ENCODE measurements at regions not wholly inside any gene's neighbourhood (a gene's known extent, or its start where the extent isn't known, plus 50 kb on each side); places are given as distances from the start of the nearest gene placed in this dataset.

DNA sequence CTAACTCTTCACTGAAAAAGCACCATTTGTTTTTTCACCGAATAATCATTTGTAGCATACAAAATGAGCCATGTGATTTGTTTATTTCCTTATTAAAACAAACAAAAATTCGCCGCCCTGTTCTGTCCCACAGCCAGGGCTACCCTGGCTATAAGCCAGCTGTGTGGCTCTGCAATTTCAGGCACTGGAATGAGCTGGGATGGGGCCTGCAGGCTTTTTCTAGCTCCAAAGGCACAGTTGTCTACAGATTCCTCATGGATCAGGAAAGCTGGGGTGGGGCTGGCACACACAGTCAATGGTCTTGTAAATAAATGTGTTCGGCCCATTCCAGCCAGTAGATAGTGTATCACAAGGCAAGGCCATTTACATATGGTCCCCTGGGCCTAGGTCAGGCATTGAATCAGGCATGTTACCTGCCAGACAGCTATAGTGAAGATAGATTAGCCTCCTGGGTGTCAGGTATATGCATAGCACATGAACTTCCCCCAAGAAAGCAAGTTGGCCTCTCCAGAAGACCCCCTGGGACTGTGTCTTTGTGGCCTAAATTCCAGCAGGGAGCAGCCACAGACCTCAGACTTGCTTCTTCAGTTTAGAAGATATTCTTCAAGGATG is 608.9 kb downstream of the MAFB start:
- FAIRE-seq: no peak
- TF ChIP-seq, protein P1, sequence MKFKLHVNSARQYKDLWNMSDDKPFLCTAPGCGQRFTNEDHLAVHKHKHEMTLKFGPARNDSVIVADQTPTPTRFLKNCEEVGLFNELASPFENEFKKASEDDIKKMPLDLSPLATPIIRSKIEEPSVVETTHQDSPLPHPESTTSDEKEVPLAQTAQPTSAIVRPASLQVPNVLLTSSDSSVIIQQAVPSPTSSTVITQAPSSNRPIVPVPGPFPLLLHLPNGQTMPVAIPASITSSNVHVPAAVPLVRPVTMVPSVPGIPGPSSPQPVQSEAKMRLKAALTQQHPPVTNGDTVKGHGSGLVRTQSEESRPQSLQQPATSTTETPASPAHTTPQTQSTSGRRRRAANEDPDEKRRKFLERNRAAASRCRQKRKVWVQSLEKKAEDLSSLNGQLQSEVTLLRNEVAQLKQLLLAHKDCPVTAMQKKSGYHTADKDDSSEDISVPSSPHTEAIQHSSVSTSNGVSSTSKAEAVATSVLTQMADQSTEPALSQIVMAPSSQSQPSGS (IDR thresholded peaks at IDR 0.05; ENCODE audit: low read length): no peak
- TF ChIP-seq CHD2 (IDR thresholded peaks at IDR 0.05; ENCODE audit: low read length): no peak
- TF ChIP-seq TCF12 (IDR thresholded peaks at IDR 0.05; ENCODE audit: low read depth, low read length): no peak
- TF ChIP-seq, protein P2, sequence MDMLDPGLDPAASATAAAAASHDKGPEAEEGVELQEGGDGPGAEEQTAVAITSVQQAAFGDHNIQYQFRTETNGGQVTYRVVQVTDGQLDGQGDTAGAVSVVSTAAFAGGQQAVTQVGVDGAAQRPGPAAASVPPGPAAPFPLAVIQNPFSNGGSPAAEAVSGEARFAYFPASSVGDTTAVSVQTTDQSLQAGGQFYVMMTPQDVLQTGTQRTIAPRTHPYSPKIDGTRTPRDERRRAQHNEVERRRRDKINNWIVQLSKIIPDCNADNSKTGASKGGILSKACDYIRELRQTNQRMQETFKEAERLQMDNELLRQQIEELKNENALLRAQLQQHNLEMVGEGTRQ (IDR thresholded peaks at IDR 0.05; ENCODE audit: low read length): no peak
- TF ChIP-seq JUN (IDR thresholded peaks at IDR 0.05; ENCODE audit: low read depth, low read length): no peak
- no peak for TF ChIP-seq TBP (IDR thresholded peaks at IDR 0.05; ENCODE audit: low read depth, low read length)
- no peak for TF ChIP-seq SP1 (IDR thresholded peaks at IDR 0.05; ENCODE audit: low read depth, low read length)
- no peak for TF ChIP-seq HDAC2 (IDR thresholded peaks at IDR 0.05; ENCODE audit: borderline replicate concordance in 1 of 2, low read depth in 2 of 2, low read length in 2 of 2)
- peak; percentile 14 to 36; a peak in 3 of 4 replicates for TF ChIP-seq RAD21 (IDR thresholded peaks at IDR 0.05 in 1 of 2, conservative IDR thresholded peaks at IDR 0.05 in 1 of 2; ENCODE audit: low read depth in 2 of 2, low read length in 2 of 2)
- no peak for TF ChIP-seq RXRA (IDR thresholded peaks at IDR 0.05; ENCODE audit: insufficient read depth, low read depth, low read length)
- TF ChIP-seq TEAD4 (IDR thresholded peaks at IDR 0.05; ENCODE audit: low read depth, low read length): peak; percentile 28; the same call in 1 of the 2 replicates

More for the DNA sequence above, 608.9 kb downstream of the MAFB start:
- Histone ChIP-seq H3K18ac (ENCODE audit: extremely low read depth, low read length) (no peak overlapping the region), H2BK15ac (ENCODE audit: low read length) (no peak overlapping the region), H2AK5ac (ENCODE audit: low read depth, low read length) (no peak overlapping the region), H3K4me1 (replicated peaks in 1 of 4; ENCODE audit: control insufficient read depth in 3 of 4, insufficient read depth in 4 of 4, low read length in 3 of 4) (peaks cover 0 to 7% (median 0%) of the 10 kb centered on the region in 4 experiments; a peak in 2 of 7 replicates), H3K9ac (replicated peaks in 1 of 4; ENCODE audit: extremely low read depth in 1 of 4, low read depth in 3 of 4, low read length in 3 of 4) (no peak overlapping the region), H2BK12ac (ENCODE audit: low read depth, low read length) (no peak overlapping the region), H4K20me1 (replicated peaks in 1 of 2; ENCODE audit: control insufficient read depth in 1 of 2, insufficient read depth in 2 of 2, low read length in 2 of 2) (no peaks in the 10 kb centered on the region), H4K91ac (replicated peaks; ENCODE audit: insufficient read length, low read length) (no peak overlapping the region), H3K14ac (ENCODE audit: insufficient read length) (no peak overlapping the region), H3K4me2 (ENCODE audit: insufficient read depth in 1 of 2, low read depth in 2 of 2, low read length in 2 of 2) (no peak overlapping the region), H2BK20ac (ENCODE audit: low read length) (no peak overlapping the region), H2BK120ac (replicated peaks; ENCODE audit: low read depth, low read length) (no peak overlapping the region), H3K4ac (replicated peaks; ENCODE audit: insufficient read length, low read depth, low read length) (no peak overlapping the region), H3K23me2 (ENCODE audit: low read depth, low read length) (no peaks in the 10 kb centered on the region), H3K9me3 (ENCODE audit: insufficient read depth in 2 of 2, low read depth in 1 of 2, low read length in 1 of 2) (no peaks in the 10 kb centered on the region), H3K79me1 (ENCODE audit: low read depth, low read length) (no peaks in the 10 kb centered on the region), H2AFZ (ENCODE audit: low read length) (no peak overlapping the region), H3K23ac (ENCODE audit: insufficient read length) (no peak overlapping the region), H2BK5ac (ENCODE audit: low read depth, low read length) (peak overlapping the region; percentile 54; the same call in 1 of the 2 replicates), H3K27ac (ENCODE audit: low read depth, low read length) (no peak overlapping the region), H3K79me2 (ENCODE audit: control insufficient read depth in 1 of 2, insufficient read depth in 2 of 2, low read length in 2 of 2) (no peaks in the 10 kb centered on the region), H4K8ac (ENCODE audit: extremely low read depth, insufficient read depth, low read length) (no peak overlapping the region), H4K5ac (ENCODE audit: insufficient read length, low read depth, low read length) (no peak overlapping the region), H3K56ac (replicated peaks; ENCODE audit: insufficient read length, low read depth, low read length) (no peak overlapping the region), H3K36me3 (ENCODE audit: control insufficient read depth in 2 of 4, insufficient read depth in 4 of 4, low read length in 3 of 4) (no peaks in the 10 kb centered on the region), H3K27me3 (replicated peaks in 1 of 4; ENCODE audit: control insufficient read depth in 3 of 4, extremely low read depth in 1 of 4, insufficient read depth in 3 of 4, low read length in 3 of 4) (no peaks in the 10 kb centered on the region), H3K4me3 (ENCODE audit: extremely low read depth in 1 of 4, insufficient read depth in 2 of 4, low read depth in 3 of 4, low read length in 4 of 4) (no peak overlapping the region)
- ChIA-PET POLR2A (ENCODE audit: partially characterized antibody) (no interaction called here), CTCF (ENCODE audit: partially characterized antibody) (no interaction called here)
- no peak for DNase-seq (ENCODE audit: low read depth in 1 of 2, low spot score in 2 of 2)
- 90% methylated on average over 4 of the region's 4 CpGs; no CpG with 5 or more reads in 1 of the 2 experiments for WGBS, 2 experiments (ENCODE audit: extremely low coverage in 1 of 2, insufficient coverage in 1 of 2, insufficient read length in 1 of 2, insufficient replicate concordance in 2 of 2, low coverage in 1 of 2, low lambda C conversion rate in 2 of 2, missing lambda C conversion rate in 1 of 2)
